ENCODE measurements at regions not wholly inside any gene's neighbourhood (a gene's known extent, or its start where the extent isn't known, plus 50 kb on each side); places are given as distances from the start of the nearest gene placed in this dataset.

GRCh38 chr4:165709973-165710526 lies 163.0 kb upstream of the TLL1 start:
- no peak for DNase-seq (ENCODE audit: low spot score)
- intact Hi-C loops (cut with DNase I): no loop called here

DNA sequence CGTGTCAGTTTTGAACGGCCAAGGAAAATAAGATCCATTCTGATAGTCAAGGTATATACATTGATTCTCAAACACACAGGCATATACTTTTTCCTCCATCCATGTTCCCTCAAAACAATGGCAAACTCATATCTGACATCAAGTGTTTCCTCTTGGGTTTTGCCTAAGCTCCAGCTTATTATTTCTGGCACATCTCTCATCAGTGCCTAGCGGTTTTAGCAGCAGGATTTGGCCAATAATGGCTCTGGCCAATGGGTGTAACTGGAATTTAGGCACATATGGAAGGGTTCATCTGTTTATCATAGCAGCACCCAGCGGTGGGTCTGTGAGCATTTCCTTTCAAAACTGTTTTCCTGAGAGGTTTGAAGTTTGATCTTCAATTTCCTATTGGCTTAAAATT lies 161.6 kb upstream of the TLL1 start:
- DNase-seq (ENCODE audit: low spot score): no peak
- intact Hi-C loops (cut with DNase I): no loop called here

DNA sequence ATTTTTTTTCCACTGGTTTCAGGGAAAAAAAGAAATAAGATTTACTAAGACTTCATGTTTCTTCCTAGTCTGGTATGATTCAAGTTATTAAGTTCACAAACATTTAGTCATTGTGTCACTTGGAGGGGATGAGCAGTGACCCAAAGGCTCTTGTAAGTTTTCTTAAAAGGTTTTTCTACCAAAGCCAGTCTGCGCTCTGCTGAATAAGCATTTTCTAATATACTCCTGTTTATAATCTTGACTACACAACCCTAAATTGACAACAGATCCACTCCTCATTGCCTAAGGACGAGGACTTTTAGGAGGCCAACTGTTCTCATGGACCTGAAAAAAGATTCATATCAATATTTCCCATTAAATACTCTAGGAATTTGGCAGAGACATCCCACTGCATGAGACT lies 161.1 kb upstream of the TLL1 start:
- intact Hi-C loops (cut with DNase I): no loop called here
- no peak for DNase-seq (ENCODE audit: low spot score)

DNA sequence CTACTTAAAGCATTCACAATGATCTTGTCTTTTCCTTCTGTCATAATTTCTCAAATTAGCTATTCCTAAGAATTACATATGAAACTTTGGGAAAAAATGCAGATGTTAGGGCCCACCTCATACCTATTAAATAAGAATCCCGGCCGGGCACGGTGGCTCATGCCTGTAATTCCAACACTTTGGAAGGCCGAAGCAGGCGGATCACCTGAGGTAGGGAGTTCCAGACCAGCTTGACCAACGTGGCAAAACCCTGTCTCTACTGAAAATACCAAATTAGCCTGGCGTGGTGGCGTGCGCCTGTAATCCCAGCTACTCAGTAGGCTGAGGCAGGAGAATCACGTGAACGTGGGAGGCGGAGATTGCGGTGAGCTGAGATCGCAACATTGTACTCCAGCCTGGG lies 158.4 kb upstream of the TLL1 start:
- intact Hi-C loops (cut with DNase I): no loop called here
- no peak for DNase-seq (ENCODE audit: low spot score)

GRCh38 chr4:165715211-165715610 lies 157.8 kb upstream of the TLL1 start:
- DNase-seq (ENCODE audit: low spot score): no peak
- intact Hi-C loops (cut with DNase I): no loop called here

DNA sequence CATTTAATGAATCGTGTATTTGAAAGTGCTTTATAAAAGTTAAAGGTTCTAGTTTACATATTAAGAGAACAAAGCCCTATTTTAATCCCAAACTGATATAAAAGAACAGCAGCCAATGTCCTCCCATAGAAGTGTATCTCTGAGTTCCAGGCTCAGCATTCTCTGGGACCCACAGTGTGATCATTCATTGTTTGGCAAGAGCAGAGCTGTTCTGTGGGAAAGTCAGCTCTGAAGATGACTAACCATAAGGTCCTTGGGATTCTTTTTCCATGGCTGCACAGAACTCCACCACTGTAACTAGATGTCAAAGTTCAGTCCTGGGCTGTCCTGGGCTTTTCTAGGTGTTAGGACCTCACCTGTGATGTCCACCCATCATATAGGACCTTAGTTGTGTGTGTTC lies 157.0 kb upstream of the TLL1 start:
- intact Hi-C loops (cut with DNase I): no loop called here
- no peak for DNase-seq (ENCODE audit: low spot score)

DNA sequence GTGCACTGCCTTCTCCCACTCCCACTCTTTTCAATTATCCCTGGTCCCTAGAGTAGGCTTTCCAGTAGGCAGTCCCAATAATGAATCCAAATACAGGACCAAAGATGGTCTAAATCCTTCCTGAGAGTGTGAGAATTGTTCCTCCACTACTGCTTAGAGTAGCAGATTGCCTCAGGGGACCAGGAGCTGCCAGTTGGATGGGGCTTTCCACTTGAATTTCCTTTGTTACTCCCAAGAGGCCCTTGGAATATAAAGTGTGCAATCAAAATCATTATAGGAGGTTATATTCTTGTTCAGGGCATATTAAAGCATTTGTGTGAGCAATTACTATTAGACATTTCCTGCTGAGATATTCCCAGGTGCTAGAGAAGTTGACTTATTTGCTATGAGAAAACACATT lies 156.6 kb upstream of the TLL1 start:
- DNase-seq (ENCODE audit: low spot score): no peak
- intact Hi-C loops (cut with DNase I): no loop called here

- intact Hi-C loops (cut with DNase I): no loop called here
- DNase-seq (ENCODE audit: low spot score): no peak
These were observed 154.4 kb upstream of the TLL1 start for GRCh38 chr4:165718660-165719059.

GRCh38 chr4:165720411-165721082 lies 152.5 kb upstream of the TLL1 start:
- intact Hi-C loops (cut with DNase I): no loop called here
- no peak for DNase-seq (ENCODE audit: low spot score)

- intact Hi-C loops (cut with DNase I): no loop called here
These were observed 151.2 kb upstream of the TLL1 start for GRCh38 chr4:165721815-165722214.

GRCh38 chr4:165723051-165723795 lies 149.8 kb upstream of the TLL1 start:
- intact Hi-C loops (cut with DNase I): no loop called here
- DNase-seq (ENCODE audit: low spot score): no peak

More at GRCh38 chr4:165721815-165722214, 151.2 kb upstream of the TLL1 start:
- no peak for DNase-seq (ENCODE audit: low spot score)

DNA sequence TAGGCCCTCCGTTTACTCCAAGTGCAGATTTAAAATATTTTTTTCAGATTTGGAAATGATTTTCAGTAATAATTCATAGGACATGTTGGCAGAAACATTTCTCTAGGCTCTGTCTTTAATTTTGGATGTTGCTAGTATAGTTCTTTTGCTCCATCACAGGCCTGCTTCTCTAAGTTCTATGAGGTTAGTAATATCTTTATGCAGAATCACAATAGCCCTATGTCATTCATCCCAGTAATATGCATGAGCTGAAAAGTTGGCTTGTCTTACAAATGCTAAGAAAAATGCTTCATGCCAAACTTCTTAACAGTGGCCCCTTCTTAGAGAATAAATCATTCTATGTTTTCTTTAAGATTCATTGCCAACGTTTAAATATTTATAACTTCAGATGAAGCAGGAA lies 148.3 kb upstream of the TLL1 start:
- no peak for DNase-seq (ENCODE audit: low spot score)
- intact Hi-C loops (cut with DNase I): no loop called here

- intact Hi-C loops (cut with DNase I): no loop called here
- no peak for DNase-seq (ENCODE audit: low spot score)
These were observed 147.7 kb upstream of the TLL1 start for GRCh38 chr4:165725352-165725751.

DNA sequence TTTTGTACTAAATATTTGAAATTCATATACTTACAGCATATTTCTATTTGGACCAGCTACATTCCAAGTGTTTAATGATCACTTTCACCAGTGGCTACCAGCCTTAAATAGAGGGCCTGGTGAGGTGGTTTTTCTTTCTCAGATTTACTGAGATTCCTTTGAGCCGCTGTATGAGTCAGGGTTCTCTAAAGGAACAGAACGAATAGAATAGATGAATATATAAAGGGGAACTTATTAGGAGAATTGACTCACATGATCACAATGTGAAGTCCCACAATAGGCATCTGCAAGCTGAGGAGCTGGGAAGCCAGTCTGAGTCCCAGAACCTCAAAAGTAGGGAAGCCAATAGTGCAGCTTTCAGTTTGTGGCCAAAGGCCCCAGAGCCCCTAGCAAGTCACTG lies 146.2 kb upstream of the TLL1 start:
- intact Hi-C loops (cut with DNase I): no loop called here
- DNase-seq (ENCODE audit: low spot score): no peak

DNA sequence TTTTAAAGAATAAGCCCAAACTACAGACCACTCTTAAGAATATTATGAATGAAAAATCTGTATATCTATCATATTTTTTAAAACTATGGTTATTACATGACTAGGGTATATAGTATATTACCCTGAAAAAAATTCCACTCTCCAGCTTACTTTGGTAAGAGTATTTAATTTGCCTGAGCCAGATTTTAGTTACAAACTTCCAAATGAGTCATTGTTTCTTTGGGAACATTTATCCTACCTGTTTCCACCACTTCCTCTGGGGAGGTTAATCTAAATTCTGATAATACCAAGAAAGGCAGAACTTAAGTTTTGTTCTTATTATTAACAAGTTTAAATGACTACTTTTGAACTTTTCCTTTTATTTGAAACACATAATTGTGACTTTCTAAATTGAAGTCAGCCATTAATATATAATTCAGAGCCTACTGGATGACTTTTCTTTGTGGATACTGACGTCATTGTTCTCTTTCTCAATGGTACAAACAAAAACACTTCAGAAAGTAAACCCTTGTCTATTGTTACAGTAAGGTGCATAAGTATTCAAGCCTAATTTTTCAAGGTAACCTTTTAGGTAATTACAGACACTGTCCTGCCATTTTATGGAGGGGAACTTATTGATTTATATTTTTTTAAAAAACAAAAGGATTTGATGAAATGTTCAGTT lies 135.6 kb upstream of the TLL1 start:
- DNase-seq (ENCODE audit: low spot score): no peak
- intact Hi-C loops (cut with DNase I): no loop called here

GRCh38 chr4:165738571-165738970 lies 134.5 kb upstream of the TLL1 start:
- intact Hi-C loops (cut with DNase I): no loop called here
- no peak for DNase-seq (ENCODE audit: low spot score)

DNA sequence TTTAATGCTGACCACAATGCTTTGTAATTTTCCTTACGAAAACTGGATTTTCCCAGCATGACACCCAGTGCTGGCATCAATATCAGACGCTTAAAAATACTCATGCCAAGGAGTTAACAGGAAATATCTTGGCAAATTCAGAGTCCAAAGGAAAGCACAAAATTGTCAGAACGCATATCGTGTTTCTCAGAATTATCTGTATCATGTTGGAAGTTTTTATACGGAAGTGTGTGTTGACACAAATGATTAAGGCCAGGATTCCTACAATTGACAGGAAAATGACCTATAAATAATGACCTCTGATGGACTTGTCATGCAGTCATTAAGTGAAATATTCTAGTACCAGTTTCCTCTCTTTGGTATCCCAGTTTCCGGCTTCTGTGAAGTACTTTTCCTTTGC lies 132.1 kb upstream of the TLL1 start:
- intact Hi-C loops (cut with DNase I): no loop called here
- no peak for DNase-seq (ENCODE audit: low spot score)

- intact Hi-C loops (cut with DNase I): no loop called here
- DNase-seq (ENCODE audit: low spot score): no peak
These were observed 129.6 kb upstream of the TLL1 start for GRCh38 chr4:165743422-165743821.

GRCh38 chr4:165744370-165744769 lies 128.7 kb upstream of the TLL1 start:
- intact Hi-C loops (cut with DNase I): no loop called here
- DNase-seq (ENCODE audit: low spot score): no peak

DNA sequence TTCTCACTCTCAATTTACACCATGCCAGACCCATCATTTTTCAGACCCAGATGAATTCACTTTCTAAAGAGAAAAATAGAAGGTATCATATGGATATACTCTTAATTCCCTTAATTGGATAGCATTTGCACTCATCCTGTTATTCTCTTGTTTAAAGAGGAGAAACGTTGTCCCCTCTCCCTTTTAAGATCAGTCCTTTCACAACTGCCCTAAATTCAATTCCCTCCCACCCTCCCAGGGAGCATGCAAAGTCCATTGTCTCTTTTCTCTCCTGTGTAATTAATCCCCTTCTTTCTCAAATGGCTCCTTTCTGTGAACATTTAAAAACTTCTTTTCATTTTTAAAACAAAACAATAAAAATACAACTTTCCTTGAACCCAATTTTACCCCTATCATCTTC lies 124.7 kb upstream of the TLL1 start:
- intact Hi-C loops (cut with DNase I): no loop called here
- DNase-seq (ENCODE audit: low spot score): no peak

DNA sequence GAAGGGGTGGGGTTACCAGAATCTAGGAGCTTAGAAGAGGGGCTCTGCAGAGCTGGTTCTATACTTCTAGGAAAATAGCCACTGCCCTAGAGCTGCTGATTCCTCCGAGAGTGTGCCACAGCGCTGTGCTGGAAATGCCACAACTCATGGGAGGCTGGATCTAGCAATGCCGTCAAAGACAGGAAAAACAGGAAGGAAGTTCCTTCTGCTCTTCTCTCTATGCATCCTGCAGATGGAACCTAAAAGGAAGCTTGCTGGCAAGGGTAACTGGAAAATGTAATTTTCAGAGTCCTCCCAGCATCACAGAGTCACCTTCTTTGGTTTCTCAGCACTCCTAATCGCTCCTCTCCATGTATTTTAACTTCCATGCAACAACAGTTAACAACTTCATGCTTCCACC lies 121.2 kb upstream of the TLL1 start:
- intact Hi-C loops (cut with DNase I): no loop called here

More for the DNA sequence above, 121.2 kb upstream of the TLL1 start:
- no peak for DNase-seq (ENCODE audit: low spot score)

Data from cardiac septum (tissue), 1 donor.